GM19395 (cell line): ENCODE measurements at regions not wholly inside any gene's neighbourhood (a gene's known extent, or its start where the extent isn't known, plus 50 kb on each side); places are given as distances from the start of the nearest gene placed in this dataset.

Experiments
- ATAC-seq: cut with Tn5 transposase; IDR thresholded peaks from one replicate; pipeline ENCODE4 v1.9.1; 2021; ENCODE audit warnings: mild to moderate bottlenecking, moderate library complexity; ENCODE audit not compliant: unreplicated experiment

- no peak for ATAC-seq
Observed at GRCh38 chr11:134882141-134882540, 470.1 kb upstream of the B3GAT1 start.

GRCh38 chr11:134880788-134881187 is 468.7 kb upstream of the B3GAT1 start:
- no peak for ATAC-seq

- no peak for ATAC-seq
Observed at GRCh38 chr11:134879931-134880330, 467.9 kb upstream of the B3GAT1 start.

GRCh38 chr11:134879341-134879740 is 467.3 kb upstream of the B3GAT1 start:
- ATAC-seq: no peak

- no peak for ATAC-seq
Observed at GRCh38 chr11:134878785-134879184, 466.7 kb upstream of the B3GAT1 start.

- no peak for ATAC-seq
Observed at GRCh38 chr11:134876226-134876625, 464.2 kb upstream of the B3GAT1 start.

GRCh38 chr11:134866981-134867675 is 455.1 kb upstream of the B3GAT1 start:
- no peak for ATAC-seq

- no peak for ATAC-seq
Observed at GRCh38 chr11:134866215-134866614, 454.2 kb upstream of the B3GAT1 start.

GRCh38 chr11:134864968-134865305 is 452.9 kb upstream of the B3GAT1 start:
- no peak for ATAC-seq

- ATAC-seq: no peak
Observed at GRCh38 chr11:134864233-134864967, 452.4 kb upstream of the B3GAT1 start.

- ATAC-seq: no peak
Observed at GRCh38 chr11:134863294-134863693, 451.3 kb upstream of the B3GAT1 start.

- ATAC-seq: no peak
Observed at GRCh38 chr11:134862587-134863195, 450.6 kb upstream of the B3GAT1 start.

GRCh38 chr11:134862105-134862502 is 450.1 kb upstream of the B3GAT1 start:
- ATAC-seq: no peak

- ATAC-seq: no peak
Observed at GRCh38 chr11:134861490-134862104, 449.6 kb upstream of the B3GAT1 start.

- ATAC-seq: no peak
Observed at GRCh38 chr11:134858783-134859480, 446.9 kb upstream of the B3GAT1 start.

GRCh38 chr11:134857035-134857434 is 445.0 kb upstream of the B3GAT1 start:
- no peak for ATAC-seq

GRCh38 chr11:134856056-134856971 is 444.3 kb upstream of the B3GAT1 start:
- no peak for ATAC-seq

- no peak for ATAC-seq
Observed at GRCh38 chr11:134853992-134854991, 442.2 kb upstream of the B3GAT1 start.
